IPS-18a (cell line): ENCODE measurements at regions not wholly inside any gene's neighbourhood (a gene's known extent, or its start where the extent isn't known, plus 50 kb on each side); places are given as distances from the start of the nearest gene placed in this dataset.
"Not testable (repeated sequence)": the region's sequence is repeated elsewhere in the genome, so short reads cannot be mapped to it uniquely, and the experiment has no call there.

Experiments used
- H3K27ac ChIP-seq: one replicate; pipeline ENCODE4 v1.5.1; 2013; ENCODE audit warnings: low read length
- H3K27me3 ChIP-seq: one replicate; pipeline ENCODE4 v1.6.1; 2013; ENCODE audit warnings: mild to moderate bottlenecking, low read length; ENCODE audit not compliant: control insufficient read depth, insufficient read depth
- H3K36me3 ChIP-seq: one replicate; pipeline ENCODE4 v1.6.1; 2013; ENCODE audit warnings: low read depth, low read length; ENCODE audit not compliant: control insufficient read depth
- H3K4me1 ChIP-seq: one replicate; pipeline ENCODE4 v1.6.1; 2013; ENCODE audit warnings: low read depth, low read length; ENCODE audit not compliant: control insufficient read depth
- H3K4me3 ChIP-seq: one replicate; pipeline ENCODE4 v1.5.1; 2013; ENCODE audit warnings: low read length
- H3K9ac ChIP-seq: one replicate; pipeline ENCODE4 v1.6.1; 2013; ENCODE audit warnings: mild to moderate bottlenecking, low read length, moderate library complexity
- H3K9me3 ChIP-seq: one replicate; pipeline ENCODE4 v1.6.1; 2013; ENCODE audit warnings: low read depth, low read length; ENCODE audit not compliant: control insufficient read depth

DNA sequence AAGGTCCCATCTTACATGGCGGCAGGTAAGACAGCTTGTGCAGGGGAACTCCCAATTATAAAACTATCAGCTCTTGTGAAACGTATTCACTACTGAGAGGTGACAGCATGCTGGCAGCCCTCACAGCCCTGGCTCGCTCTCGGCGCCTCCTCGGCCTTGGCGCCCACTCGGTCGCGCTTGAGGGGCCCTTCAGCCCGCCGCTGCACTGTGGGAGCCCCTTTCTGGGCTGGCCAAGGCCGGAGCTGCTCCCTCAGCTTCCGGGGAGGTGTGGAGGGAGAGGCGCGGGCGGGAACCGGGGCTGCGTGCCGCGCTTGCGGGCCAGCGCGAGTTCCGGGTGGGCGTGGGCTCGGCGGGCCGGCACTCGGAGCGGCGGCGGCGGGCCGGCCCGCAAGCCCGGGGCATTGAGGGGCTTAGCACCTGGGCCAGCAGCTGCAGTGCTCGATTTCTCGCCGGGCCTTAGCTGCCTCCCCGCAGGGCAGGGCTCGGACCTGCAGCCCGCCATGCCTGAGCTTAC lies 262.6 kb upstream of the CDH19 start:
- not testable (repeated sequence) for H3K9ac ChIP-seq, H3K36me3 ChIP-seq, H3K4me1 ChIP-seq, H3K27me3 ChIP-seq, H3K9me3 ChIP-seq, H3K4me3 ChIP-seq, H3K27ac ChIP-seq

DNA sequence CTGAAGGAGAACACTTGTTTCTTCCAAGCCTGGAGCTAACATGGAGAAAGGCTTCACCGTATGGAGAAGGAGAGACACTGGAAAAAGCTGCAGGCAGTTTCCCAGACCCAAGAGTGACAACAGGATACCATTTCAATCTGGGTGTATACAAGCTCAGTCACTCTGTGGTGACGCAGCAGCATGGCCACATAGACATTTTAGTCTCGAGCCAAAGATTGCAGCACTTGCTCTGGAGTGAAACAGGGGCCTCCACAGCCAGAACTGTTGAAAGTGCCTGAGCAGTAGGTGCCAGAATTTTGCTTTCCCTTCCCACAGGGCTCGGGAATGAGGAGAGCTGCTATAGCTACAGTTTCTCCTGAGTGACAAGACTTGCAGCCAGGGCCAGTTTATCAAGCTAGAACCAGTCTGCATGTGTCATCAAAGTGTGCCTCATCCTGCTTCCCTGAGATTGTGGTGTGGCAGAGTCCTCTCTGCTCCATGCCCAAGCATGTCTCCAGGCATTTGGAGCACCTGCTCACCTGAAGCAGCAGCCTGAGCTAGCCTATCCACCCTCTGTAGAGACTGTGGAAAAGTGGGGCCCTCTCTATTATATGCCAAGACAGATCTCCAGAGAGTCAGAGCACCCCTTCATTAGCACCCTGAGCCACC lies 234.6 kb upstream of the CDH19 start:
- H3K27me3 ChIP-seq, result no peaks in the 10 kb centered on the region
- H3K9me3 ChIP-seq, result no peaks in the 10 kb centered on the region
- no peak overlapping the region for H3K27ac ChIP-seq
- H3K9ac ChIP-seq, result no peak overlapping the region
- no peak overlapping the region for H3K4me3 ChIP-seq
- H3K4me1 ChIP-seq, result no peaks in the 10 kb centered on the region
- no peaks in the 10 kb centered on the region for H3K36me3 ChIP-seq

DNA sequence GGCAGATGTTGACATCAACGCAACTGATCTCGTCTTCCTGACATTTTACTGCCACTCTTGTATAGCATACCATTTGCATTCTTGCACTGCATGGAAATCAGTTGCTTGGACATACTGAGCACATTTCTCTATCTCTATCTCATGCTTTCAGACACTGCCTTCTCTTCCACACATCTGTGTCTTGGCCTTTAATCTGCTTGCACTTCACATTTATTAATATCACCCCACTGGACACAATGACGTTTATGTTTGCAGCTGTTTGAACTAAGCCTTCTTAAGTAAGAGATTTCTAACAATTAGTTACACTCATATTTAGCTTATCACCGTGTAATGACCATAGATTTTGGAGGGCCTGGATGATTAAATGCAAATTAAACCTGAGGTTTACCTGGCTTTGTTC lies 229.8 kb upstream of the CDH19 start:
- no peak overlapping the region for H3K4me3 ChIP-seq
- H3K9me3 ChIP-seq, result no peaks in the 10 kb centered on the region

DNA sequence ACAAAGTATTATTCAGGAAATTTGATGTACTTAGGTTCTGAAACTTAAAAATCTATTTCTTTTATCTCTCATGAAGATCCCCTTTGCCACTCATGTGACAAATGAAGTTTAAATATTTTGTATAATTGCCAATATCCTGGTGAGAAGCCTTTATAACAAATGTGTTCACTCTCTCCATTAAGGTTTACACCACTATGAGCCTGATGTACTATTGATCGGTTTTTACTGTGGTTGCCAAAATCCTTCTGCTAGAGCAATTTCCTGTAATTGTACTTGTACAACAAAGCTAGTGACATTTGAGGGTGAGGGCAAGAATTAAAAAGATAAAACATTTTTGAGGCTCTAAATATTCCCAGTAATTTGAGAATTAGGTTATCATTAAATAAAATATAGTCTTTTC lies 222.3 kb upstream of the CDH19 start:
- Histone ChIP-seq H3K4me1 (no peaks in the 10 kb centered on the region), H3K9ac (no peak overlapping the region), H3K9me3 (no peaks in the 10 kb centered on the region), H3K36me3 (no peaks in the 10 kb centered on the region), H3K27ac (no peak overlapping the region), H3K27me3 (no peaks in the 10 kb centered on the region), H3K4me3 (no peak overlapping the region)

More for the DNA sequence above, 229.8 kb upstream of the CDH19 start:
- H3K4me1 ChIP-seq, result no peaks in the 10 kb centered on the region
- H3K36me3 ChIP-seq, result no peaks in the 10 kb centered on the region
- H3K27ac ChIP-seq, result no peak overlapping the region
- no peaks in the 10 kb centered on the region for H3K27me3 ChIP-seq
- no peak overlapping the region for H3K9ac ChIP-seq

DNA sequence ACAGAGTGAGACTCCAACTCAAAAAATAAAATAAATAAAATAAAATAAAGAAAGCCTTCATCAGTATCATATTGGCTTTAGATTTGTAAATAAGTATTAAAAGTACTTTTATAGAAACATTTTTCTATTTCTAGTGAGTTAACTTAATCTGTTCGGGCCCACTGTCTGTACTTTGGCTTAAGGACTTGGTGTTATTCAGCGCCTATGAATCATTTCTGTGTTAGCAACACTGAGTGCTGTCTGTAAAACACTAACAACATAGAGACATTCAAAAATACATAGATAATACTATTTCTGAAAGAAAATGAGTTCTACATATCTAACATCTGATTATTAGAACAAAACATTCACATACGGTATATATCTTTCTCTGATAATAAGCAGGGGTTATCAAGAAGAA lies 221.5 kb upstream of the CDH19 start:
- H3K27me3 ChIP-seq, result no peaks in the 10 kb centered on the region

DNA sequence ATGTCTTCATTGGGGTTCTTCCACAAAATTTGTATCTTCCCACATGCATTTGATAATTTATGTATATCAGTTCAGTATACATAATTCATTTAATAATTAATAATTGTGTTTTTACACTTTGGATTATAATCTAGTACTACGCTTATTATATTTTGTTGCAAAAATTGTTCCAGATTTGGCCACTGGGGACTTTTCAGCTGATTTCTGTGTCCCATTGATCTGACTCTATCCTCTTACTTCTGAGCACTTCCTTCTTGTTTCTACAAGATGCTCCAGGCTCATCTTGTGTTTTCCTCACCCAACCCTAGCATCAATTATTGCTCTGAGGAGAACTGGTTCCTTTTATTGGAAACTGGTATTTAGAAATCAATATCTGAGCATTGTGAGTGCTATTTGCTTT lies 215.3 kb upstream of the CDH19 start:
- Histone ChIP-seq H3K36me3 (no peaks in the 10 kb centered on the region), H3K9me3 (no peaks in the 10 kb centered on the region), H3K27me3 (no peaks in the 10 kb centered on the region), H3K9ac (no peak overlapping the region), H3K4me1 (no peaks in the 10 kb centered on the region), H3K27ac (no peak overlapping the region), H3K4me3 (no peak overlapping the region)

More for the DNA sequence above, 221.5 kb upstream of the CDH19 start:
- no peak overlapping the region for H3K9ac ChIP-seq
- no peaks in the 10 kb centered on the region for H3K9me3 ChIP-seq
- H3K4me3 ChIP-seq, result no peak overlapping the region
- no peak overlapping the region for H3K27ac ChIP-seq
- H3K36me3 ChIP-seq, result no peaks in the 10 kb centered on the region
- no peaks in the 10 kb centered on the region for H3K4me1 ChIP-seq

DNA sequence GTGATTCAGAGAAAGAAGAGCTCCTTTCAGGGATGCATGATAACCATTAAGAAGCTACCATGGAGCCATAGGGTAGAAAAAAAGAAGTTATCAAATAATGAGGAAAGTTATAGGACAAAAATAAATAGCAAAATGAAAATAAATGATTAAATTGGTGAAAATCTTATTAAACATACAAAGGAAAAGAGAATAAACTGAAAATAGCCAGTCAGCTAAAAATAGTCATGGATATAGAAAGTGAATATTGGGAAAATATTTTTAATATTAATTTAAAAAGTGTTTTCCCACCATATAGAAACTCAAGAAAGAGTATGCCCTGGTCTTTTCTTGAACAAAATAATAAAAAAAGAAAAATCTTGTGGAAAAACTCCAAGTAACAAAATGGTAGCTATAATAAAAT lies 209.2 kb upstream of the CDH19 start:
- no peaks in the 10 kb centered on the region for H3K9me3 ChIP-seq
- H3K36me3 ChIP-seq, result no peaks in the 10 kb centered on the region
- no peak overlapping the region for H3K9ac ChIP-seq
- H3K27me3 ChIP-seq, result no peaks in the 10 kb centered on the region
- H3K27ac ChIP-seq, result no peak overlapping the region
- no peak overlapping the region for H3K4me3 ChIP-seq
- no peaks in the 10 kb centered on the region for H3K4me1 ChIP-seq

DNA sequence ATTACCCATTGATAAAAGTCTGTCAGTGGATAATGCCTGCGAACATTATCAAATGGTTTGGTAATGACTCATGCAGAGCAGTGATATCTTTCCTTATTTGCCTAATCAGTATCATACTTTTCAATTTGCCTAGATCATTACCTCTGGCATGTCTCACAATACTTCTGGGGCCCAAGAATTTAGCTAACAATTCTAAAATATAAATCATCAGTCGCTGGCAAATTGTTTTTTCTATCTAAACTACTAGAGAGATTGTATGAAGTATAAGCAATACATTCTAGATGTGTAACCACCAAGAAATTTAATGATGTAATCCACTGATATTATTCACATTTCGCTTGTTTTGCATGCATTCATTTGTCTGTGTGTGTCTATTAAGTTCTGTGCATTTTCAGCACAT lies 191.2 kb upstream of the CDH19 start:
- Histone ChIP-seq H3K36me3 (no peaks in the 10 kb centered on the region), H3K27ac (no peak overlapping the region), H3K4me1 (no peaks in the 10 kb centered on the region), H3K9me3 (no peaks in the 10 kb centered on the region), H3K27me3 (no peaks in the 10 kb centered on the region), H3K9ac (no peak overlapping the region), H3K4me3 (no peak overlapping the region)

DNA sequence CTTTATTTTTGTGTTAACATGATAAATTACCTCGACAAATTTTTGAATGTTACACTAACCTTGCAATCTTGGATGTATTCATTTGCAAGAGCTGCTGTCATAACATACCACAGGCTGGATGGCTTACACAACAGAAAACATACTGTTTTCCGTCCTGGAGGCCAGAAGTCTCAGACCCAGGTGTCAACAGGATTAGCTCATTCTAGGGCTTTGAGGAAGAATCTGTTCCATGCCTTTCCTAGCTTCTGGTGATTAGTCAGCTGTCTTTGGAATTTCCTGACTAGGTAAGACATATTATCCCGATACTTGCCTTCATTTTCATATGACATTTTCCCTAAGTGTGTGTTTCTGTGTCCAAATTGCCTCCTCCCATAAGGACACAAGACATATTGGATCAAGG lies 188.6 kb upstream of the CDH19 start:
- no peaks in the 10 kb centered on the region for H3K36me3 ChIP-seq
- H3K27me3 ChIP-seq, result no peaks in the 10 kb centered on the region
- H3K4me1 ChIP-seq, result no peaks in the 10 kb centered on the region
- no peak overlapping the region for H3K9ac ChIP-seq
- H3K9me3 ChIP-seq, result no peaks in the 10 kb centered on the region
- H3K4me3 ChIP-seq, result no peak overlapping the region
- H3K27ac ChIP-seq, result no peak overlapping the region

DNA sequence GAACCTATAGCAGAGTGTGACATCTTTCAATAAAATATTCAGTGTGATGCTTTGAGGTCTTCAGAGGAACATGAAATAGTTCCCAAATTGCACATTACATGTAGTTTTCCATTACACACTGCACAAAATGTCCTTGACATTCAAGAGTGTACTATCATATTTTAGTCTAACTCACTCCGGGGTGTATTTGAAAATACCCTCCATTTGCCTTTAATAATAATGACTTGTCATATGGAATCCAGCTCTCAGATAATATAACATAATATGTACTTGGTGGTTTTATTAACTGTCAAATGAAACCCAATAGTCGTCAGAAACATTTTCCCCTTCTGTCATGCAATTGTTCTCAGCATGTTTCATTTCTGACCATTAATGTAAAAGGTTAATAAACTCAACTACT lies 176.7 kb upstream of the CDH19 start:
- Histone ChIP-seq H3K4me3 (no peak overlapping the region), H3K9ac (no peak overlapping the region), H3K27me3 (no peaks in the 10 kb centered on the region), H3K36me3 (no peaks in the 10 kb centered on the region), H3K27ac (no peak overlapping the region), H3K4me1 (no peaks in the 10 kb centered on the region), H3K9me3 (no peaks in the 10 kb centered on the region)

DNA sequence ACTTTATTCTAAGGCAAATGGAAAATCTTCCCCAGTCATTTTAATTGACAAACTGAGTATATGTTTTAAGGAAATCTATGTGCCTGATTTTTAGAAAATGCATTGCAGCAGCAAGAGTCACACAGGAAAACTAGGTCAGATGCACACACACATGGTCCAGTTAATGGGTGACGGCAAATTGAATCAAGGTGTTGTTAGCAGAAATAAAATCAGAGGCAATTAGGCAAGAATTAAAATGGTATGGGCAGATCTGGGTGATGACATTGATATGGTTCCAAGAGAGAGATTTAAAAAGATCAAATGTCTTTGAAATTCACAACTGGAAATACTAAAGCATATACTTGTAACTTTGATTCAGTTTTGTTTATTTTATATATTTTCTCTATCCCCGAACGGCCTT lies 174.2 kb upstream of the CDH19 start:
- Histone ChIP-seq H3K9ac (no peak overlapping the region), H3K4me1 (no peaks in the 10 kb centered on the region), H3K27me3 (no peaks in the 10 kb centered on the region), H3K36me3 (no peaks in the 10 kb centered on the region), H3K4me3 (no peak overlapping the region), H3K27ac (no peak overlapping the region), H3K9me3 (no peaks in the 10 kb centered on the region)

DNA sequence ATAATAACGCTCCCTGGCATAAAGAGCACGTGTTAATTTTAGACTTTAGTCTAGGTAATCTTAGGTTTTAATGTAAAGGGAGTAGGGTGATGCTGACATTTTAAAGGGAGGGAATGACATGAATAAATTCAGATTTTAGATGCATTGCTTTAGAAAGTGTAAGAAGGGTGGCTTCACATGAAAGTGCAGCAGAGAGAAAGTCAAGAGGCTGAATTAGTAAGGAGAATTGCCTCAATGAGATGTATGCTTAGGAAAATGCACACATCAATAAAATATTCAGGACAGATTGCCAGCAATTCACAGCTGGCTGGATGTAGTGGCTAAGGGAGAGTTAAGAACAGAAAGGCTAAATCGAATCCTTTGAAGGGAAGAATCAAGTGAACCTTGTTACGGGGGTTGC lies 165.5 kb upstream of the CDH19 start:
- no peaks in the 10 kb centered on the region for H3K9me3 ChIP-seq

More for the DNA sequence above, 165.5 kb upstream of the CDH19 start:
- H3K4me1 ChIP-seq, result no peaks in the 10 kb centered on the region
- no peaks in the 10 kb centered on the region for H3K27me3 ChIP-seq
- no peaks in the 10 kb centered on the region for H3K36me3 ChIP-seq
- H3K4me3 ChIP-seq, result no peak overlapping the region
- no peak overlapping the region for H3K27ac ChIP-seq
- no peak overlapping the region for H3K9ac ChIP-seq
